ENCODE measurements at regions not wholly inside any gene's neighbourhood (a gene's known extent, or its start where the extent isn't known, plus 50 kb on each side); places are given as distances from the start of the nearest gene placed in this dataset.

DNA sequence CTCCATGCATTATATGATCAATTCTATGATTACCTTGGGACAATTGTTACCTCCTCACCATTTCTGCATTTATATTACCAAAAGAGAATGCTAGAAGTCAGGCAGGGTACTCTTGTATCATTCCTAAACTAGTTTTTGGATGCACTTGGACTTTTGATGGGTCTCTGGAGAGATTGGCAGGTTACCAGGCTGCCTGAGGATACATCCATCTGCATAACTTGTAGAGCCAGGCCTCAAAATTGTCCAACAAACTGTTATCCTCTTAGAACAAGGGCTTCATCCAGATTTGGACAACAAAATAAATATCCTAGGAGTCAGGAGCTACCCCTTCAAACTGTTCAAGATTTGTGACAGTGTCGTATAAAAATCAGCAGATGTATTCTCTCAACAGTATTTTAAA, 326.1 kb downstream of the IL15 start:
- Histone ChIP-seq H3K4me1 (no peaks in the 10 kb centered on the region), H3K27ac (no peak overlapping the region), H3K9me3 (no peaks in the 10 kb centered on the region), H3K4me3 (no peak overlapping the region), H3K36me3 (no peaks in the 10 kb centered on the region), H3K27me3 (no peaks in the 10 kb centered on the region)
- TF ChIP-seq, protein P1, sequence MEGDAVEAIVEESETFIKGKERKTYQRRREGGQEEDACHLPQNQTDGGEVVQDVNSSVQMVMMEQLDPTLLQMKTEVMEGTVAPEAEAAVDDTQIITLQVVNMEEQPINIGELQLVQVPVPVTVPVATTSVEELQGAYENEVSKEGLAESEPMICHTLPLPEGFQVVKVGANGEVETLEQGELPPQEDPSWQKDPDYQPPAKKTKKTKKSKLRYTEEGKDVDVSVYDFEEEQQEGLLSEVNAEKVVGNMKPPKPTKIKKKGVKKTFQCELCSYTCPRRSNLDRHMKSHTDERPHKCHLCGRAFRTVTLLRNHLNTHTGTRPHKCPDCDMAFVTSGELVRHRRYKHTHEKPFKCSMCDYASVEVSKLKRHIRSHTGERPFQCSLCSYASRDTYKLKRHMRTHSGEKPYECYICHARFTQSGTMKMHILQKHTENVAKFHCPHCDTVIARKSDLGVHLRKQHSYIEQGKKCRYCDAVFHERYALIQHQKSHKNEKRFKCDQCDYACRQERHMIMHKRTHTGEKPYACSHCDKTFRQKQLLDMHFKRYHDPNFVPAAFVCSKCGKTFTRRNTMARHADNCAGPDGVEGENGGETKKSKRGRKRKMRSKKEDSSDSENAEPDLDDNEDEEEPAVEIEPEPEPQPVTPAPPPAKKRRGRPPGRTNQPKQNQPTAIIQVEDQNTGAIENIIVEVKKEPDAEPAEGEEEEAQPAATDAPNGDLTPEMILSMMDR (IDR thresholded peaks at IDR 0.05) = no peak
- no peak for TF ChIP-seq POLR2A (IDR thresholded peaks at IDR 0.05)
- DNase-seq = no peak

DNA sequence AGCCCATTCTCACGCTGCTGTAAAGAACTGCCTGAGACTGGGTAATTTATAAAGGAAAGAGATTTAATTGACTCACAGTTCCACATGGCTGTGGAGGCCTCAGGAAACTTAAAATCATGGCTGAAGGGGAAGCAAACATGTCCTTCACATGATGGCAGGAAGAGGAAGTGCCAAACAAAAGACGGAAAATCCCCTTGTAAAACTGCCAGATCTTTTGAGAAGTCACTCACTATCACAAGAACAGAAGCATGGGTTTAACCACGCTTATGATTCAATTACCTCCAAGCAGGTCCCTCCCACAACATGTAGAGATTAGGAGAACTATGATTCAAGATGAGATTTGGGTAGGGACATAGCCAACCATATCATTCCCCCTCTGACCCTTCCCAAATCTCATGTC, 335.5 kb downstream of the IL15 start:
- H3K4me3 ChIP-seq = no peak overlapping the region
- TF ChIP-seq POLR2A (IDR thresholded peaks at IDR 0.05) = no peak
- TF ChIP-seq, protein P1 (IDR thresholded peaks at IDR 0.05) = no peak
- H3K4me1 ChIP-seq = no peaks in the 10 kb centered on the region
- H3K36me3 ChIP-seq = no peaks in the 10 kb centered on the region
- no peaks in the 10 kb centered on the region for H3K9me3 ChIP-seq
- DNase-seq = no peak
- H3K27me3 ChIP-seq = no peaks in the 10 kb centered on the region
- H3K27ac ChIP-seq = no peak overlapping the region

DNA sequence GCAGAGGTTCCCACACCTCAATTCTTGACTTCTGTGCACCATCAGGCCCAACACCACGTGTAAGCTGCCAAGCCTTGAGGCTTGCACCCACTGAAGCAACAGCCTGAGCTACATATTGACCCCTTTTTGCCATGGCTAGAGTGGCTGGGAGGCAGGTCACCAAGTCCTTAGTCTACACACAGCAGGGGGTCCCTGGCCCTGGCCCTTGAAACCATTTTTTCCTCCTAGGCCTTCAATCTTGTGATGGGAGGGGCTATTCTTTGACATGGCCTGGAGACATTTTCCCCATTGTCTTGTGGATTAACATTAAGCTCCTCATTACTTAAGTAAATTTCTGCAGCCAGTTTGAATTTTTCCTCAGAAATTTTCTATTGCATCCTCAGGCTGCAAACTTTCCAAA, 336.6 kb downstream of the IL15 start:
- no peaks in the 10 kb centered on the region for H3K36me3 ChIP-seq
- TF ChIP-seq POLR2A (IDR thresholded peaks at IDR 0.05) = no peak
- TF ChIP-seq, protein P1 (IDR thresholded peaks at IDR 0.05) = no peak
- H3K4me1 ChIP-seq = no peaks in the 10 kb centered on the region
- no peaks in the 10 kb centered on the region for H3K27me3 ChIP-seq
- no peak overlapping the region for H3K4me3 ChIP-seq
- DNase-seq = no peak
- no peaks in the 10 kb centered on the region for H3K9me3 ChIP-seq
- no peak overlapping the region for H3K27ac ChIP-seq

All from Peyer's patch (tissue), 4 donors.